ENCODE measurements at regions not wholly inside any gene's neighbourhood (a gene's known extent, or its start where the extent isn't known, plus 50 kb on each side); places are given as distances from the start of the nearest gene placed in this dataset.
A peak's percentile ranks its signal among the peaks of the same experiment; 100 is the strongest.

- intact Hi-C loops (cut with DNase I), result no loop called here
- DNase-seq, result no peak
These were observed 1287.7 kb downstream of the UQCRFS1 start for GRCh38 chr19:27925202-27925601.

- intact Hi-C loops (cut with DNase I), result no loop called here
These were observed 1290.0 kb downstream of the UQCRFS1 start for GRCh38 chr19:27922970-27923369.

GRCh38 chr19:27920774-27921173 lies 1292.2 kb downstream of the UQCRFS1 start:
- DNase-seq, result no peak
- intact Hi-C loops (cut with DNase I), result no loop called here

More at GRCh38 chr19:27922970-27923369, 1290.0 kb downstream of the UQCRFS1 start:
- DNase-seq, result no peak

- peak in 1 of 10 donors; percentile 29 for DNase-seq
- intact Hi-C loops (cut with DNase I), result no loop called here
These were observed 1294.1 kb downstream of the UQCRFS1 start for GRCh38 chr19:27918818-27919217.

DNA sequence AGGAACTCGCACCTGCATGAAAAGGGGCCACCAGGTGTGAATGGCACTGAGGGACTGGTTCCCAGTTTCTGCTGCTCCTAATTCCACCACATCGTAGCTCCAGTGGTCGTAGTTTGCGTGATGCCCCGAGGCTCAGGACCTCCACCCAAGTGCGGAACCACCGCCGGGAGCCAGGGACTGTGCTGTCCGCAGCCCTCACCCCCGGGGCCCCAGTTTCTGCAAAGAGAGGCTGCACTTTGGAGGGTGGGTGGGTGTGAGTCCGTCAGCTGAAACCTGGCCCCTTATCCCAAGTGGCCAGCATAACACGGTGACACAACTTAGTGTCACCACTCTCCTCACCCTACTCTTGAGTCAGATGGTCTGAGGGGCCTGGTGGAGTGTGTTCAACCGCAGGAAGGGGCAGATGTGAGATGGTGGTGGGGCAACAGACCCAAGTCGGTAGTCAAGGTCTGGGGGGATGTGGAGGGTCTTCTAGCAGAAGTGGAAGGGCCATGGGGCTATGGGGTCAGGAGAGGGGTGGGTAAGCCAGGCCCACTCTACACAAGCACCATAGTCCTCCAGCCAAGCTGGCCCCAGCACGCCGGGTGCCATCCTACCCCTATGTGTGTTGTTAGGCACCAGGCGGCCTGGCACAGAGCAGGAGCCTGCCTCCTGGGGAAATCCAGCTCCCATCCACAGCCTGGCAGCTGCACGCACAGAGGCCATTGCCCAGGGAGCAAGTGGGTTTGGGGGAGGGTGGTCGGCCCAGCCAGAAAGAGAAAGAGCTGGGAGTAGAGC lies 1301.6 kb downstream of the UQCRFS1 start:
- intact Hi-C loops (cut with DNase I), result no loop called here
- no peak for DNase-seq

DNA sequence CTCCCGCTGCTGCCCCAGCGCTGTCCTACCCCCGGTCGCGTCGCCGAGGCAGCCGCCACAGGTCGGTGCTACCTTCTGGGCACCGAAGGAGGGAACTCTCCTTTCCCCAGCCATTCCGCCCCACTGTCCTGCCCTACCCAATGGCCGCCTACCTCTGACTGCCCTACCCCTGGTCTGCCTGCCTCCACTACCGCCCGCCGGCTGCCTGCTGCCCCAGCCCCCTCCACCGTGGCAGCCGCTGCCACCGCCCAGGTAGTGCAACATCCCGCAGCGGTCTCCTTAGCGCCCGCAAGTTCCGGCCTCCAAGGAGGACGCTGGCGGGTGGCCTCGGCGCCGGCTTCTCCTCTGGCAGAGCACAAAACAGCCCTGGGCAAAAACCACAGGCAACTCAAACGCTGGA lies 1303.1 kb downstream of the UQCRFS1 start:
- intact Hi-C loops (cut with DNase I), result no loop called here
- no peak for DNase-seq

DNA sequence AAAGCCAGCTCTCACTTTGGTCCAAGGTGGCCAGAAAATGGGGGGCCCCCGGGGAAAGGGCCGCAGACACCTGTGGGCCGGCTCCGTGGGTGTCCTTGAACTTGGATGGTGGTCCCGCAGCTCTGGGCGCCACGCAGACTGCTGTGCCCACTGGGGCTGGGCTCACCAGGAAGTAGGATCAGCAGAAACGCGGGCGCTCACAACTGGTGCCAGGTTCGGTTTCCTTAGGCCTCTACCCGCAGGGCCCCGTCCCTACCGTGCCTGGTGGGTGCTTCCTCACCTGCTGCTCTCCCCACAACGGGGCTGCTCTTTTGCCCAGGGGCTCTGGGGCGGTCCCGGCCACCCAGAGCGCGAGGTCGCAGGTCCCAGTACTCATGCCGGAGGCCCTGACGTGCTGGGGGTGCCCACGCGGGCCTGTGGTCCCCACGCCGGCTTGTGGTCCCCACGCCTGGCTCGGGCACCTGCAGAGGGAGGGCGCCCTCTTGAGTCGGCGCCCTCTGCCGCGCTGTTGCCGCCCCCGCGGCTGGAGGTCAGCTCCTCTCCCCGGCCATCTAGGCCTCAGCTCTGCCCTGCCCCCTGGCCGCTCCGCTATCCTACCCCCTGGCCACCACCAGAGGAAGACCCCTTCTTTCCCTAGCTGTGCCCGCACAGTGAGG lies 1303.6 kb downstream of the UQCRFS1 start:
- no peak for DNase-seq
- intact Hi-C loops (cut with DNase I), result no loop called here

DNA sequence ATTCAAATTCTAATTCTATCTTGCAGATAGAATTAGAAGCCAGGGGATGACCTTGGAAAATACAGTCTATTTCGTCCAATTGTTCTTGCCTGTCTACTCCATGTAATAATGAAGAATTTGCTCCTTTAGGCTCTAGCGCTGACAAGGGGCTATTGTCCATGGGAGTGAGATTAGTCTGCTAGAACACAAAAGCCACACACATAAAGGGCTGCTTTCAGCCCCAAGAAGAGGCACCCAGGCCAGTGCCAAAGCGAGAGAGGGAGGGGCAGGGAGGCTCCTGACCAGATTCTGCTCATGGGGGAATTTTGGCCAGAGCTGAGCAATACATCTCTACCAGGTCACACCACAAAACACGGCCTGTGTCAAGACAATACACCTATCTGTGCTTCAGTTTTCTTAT lies 1306.9 kb downstream of the UQCRFS1 start:
- DNase-seq, result peak in 7 of 10 donors; percentile 46 to 94 (median 67)

DNA sequence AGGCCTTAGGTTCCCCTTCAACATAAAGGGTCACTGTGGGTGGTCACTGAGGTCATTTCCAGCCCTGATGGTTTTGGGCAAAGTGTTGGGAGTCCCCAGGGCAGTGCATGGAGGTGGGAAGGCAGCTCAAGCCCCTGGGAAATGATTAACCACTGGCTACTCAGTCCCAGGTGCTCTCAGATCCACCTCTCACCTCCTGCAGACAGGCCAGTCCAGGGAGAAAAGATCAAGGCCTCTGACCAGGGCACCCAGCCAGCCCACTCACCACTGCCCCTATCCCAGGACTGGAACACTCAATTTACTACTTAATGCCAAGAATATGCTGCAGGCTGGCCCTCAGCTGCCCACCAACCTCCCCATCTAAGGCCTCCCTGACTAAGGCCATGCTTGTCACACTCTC lies 1307.9 kb downstream of the UQCRFS1 start:
- intact Hi-C loops (cut with DNase I), result no loop called here
- DNase-seq, result no peak

More for the DNA sequence above, 1306.9 kb downstream of the UQCRFS1 start:
- intact Hi-C loops (cut with DNase I), result loop anchor here (2.0 kb wide), 1 partner anchor 113 kb away; no protein-coding TSS in a partner anchor

GRCh38 chr19:27901078-27901477 lies 1311.9 kb downstream of the UQCRFS1 start:
- DNase-seq, result no peak
- intact Hi-C loops (cut with DNase I), result no loop called here

DNA sequence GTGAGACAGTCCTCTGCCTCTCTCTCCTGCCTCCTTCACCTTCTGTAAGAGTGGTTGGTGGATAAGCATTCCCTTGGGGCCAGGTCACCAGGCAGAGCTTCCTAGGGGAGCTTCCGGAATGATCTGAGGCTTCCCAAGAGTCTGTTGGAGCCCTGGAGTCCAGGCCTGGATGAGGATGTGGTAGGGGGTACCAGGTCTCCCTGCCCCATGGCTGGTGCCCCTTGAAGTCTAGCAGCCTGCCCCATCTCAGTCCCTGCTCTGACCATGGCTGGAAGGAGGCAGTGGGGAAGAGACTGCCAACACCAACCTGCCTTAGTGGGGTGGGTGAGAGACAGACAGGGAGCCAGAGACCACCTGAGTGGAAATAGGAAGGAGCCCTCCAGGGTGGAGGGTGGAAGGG lies 1316.9 kb downstream of the UQCRFS1 start:
- DNase-seq, result no peak
- intact Hi-C loops (cut with DNase I), result no loop called here

- intact Hi-C loops (cut with DNase I), result no loop called here
- no peak for DNase-seq
These were observed 1317.8 kb downstream of the UQCRFS1 start for GRCh38 chr19:27894906-27895754.

- intact Hi-C loops (cut with DNase I), result no loop called here
- no peak for DNase-seq
These were observed 1320.5 kb downstream of the UQCRFS1 start for GRCh38 chr19:27892500-27892899.

GRCh38 chr19:27891411-27891810 lies 1321.5 kb downstream of the UQCRFS1 start:
- peak in 1 of 10 donors; percentile 35 for DNase-seq
- intact Hi-C loops (cut with DNase I), result no loop called here

DNA sequence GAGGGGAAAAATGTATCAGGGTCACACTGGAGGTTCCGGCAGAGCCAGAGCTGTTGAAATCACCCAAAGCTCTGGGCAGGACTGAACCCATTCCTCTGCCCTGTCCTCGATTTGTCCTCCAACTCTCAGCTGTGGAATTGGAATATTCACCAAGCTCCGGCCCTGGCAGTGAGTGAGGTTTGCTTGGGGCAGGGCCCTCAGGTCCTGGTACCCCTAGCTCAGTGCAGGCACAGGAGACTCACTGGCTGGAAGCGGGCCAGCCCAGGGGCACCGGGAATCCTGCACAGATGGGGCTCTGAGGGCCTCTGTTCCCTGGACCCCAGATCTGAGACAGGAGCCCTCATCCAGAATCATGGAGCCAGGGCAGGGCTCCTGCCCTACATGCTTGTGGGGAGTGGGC lies 1322.3 kb downstream of the UQCRFS1 start:
- DNase-seq, result peak in 1 of 10 donors; percentile 43
- intact Hi-C loops (cut with DNase I), result no loop called here

GRCh38 chr19:27890206-27890605 lies 1322.7 kb downstream of the UQCRFS1 start:
- intact Hi-C loops (cut with DNase I), result no loop called here
- DNase-seq, result peak in 1 of 10 donors; percentile 50

DNA sequence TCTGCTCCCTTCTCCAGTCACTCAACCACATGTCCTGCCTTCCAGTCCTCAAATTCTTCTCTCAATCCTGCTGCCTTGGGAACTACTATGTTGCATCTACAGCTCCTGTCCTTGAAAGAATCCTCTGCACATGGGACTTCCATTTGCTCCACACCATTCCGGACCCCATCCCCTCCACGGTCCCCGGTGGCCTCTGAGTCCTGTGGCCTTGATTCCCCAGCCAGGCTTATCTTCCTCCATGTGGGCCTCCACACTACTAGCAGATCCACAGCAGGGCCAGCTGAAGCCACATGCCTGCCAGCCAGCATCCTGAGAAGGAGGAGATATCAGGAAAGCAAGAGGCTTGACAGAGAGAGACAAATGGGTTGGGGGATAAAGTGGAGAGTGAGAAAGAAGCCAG lies 1323.8 kb downstream of the UQCRFS1 start:
- intact Hi-C loops (cut with DNase I), result no loop called here
- DNase-seq, result no peak

GRCh38 chr19:27887946-27888345 lies 1325.0 kb downstream of the UQCRFS1 start:
- DNase-seq, result no peak
- intact Hi-C loops (cut with DNase I), result no loop called here

DNA sequence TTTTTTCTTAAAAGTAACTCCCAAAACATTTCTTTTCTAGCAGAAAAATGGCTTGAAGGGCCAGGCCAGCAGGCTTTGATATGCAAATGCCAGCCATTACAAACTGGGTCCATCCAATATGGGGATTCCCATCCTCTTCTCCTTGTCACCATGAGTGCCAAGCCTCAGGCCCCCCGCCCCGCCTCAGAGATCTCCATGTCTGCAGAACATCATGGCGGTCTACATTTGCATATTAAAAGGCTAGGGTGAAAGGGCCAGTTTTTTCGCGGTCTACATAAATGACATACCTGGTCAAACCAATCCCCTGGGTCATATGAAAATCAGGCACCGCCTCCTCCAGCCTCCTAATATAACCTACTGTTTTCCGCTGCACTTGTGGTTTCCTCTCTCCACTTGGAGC lies 1327.6 kb downstream of the UQCRFS1 start:
- DNase-seq, result no peak
- intact Hi-C loops (cut with DNase I), result no loop called here

GRCh38 chr19:27884376-27884775 lies 1328.6 kb downstream of the UQCRFS1 start:
- DNase-seq, result no peak
- intact Hi-C loops (cut with DNase I), result no loop called here

GRCh38 chr19:27881213-27881612 lies 1331.7 kb downstream of the UQCRFS1 start:
- DNase-seq, result no peak
- intact Hi-C loops (cut with DNase I), result no loop called here
